ENCODE measurements at regions not wholly inside any gene's neighbourhood (a gene's known extent, or its start where the extent isn't known, plus 50 kb on each side); places are given as distances from the start of the nearest gene placed in this dataset.

GRCh38 chr15:57862761-57863160, 156.2 kb downstream of the POLR2M start:
- Mint-ChIP-seq H3K4me1 (peaks cover 5 to 12% of the 10 kb centered on the region in 2 donors), H3K36me3 (no peaks in the 10 kb centered on the region), H3K27ac (no peak overlapping the region), H3K4me3 (no peak overlapping the region), H3K9me3 (no peaks in the 10 kb centered on the region), H3K27me3 (ENCODE audit: low read depth in 2 of 2) (peaks cover 33 to 81% of the 10 kb centered on the region in 2 donors)
- no peak overlapping the region for H3K4me3 ChIP-seq (ENCODE audit: low read length)
- H3K9me3 ChIP-seq (ENCODE audit: control insufficient read depth, insufficient read depth, low read length): no peaks in the 10 kb centered on the region
- peaks cover 6% of the 10 kb centered on the region for H3K27me3 ChIP-seq (ENCODE audit: control insufficient read depth, insufficient read depth, low read length)
- H3K27ac ChIP-seq (ENCODE audit: low read length): no peak overlapping the region
- peaks cover 7% of the 10 kb centered on the region for H3K4me1 ChIP-seq (ENCODE audit: control insufficient read depth, insufficient read depth, low read length)
- DNase-seq: no peak
- TF ChIP-seq, protein P1, sequence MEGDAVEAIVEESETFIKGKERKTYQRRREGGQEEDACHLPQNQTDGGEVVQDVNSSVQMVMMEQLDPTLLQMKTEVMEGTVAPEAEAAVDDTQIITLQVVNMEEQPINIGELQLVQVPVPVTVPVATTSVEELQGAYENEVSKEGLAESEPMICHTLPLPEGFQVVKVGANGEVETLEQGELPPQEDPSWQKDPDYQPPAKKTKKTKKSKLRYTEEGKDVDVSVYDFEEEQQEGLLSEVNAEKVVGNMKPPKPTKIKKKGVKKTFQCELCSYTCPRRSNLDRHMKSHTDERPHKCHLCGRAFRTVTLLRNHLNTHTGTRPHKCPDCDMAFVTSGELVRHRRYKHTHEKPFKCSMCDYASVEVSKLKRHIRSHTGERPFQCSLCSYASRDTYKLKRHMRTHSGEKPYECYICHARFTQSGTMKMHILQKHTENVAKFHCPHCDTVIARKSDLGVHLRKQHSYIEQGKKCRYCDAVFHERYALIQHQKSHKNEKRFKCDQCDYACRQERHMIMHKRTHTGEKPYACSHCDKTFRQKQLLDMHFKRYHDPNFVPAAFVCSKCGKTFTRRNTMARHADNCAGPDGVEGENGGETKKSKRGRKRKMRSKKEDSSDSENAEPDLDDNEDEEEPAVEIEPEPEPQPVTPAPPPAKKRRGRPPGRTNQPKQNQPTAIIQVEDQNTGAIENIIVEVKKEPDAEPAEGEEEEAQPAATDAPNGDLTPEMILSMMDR (IDR thresholded peaks at IDR 0.05): no peak
- ATAC-seq: no peak
- H3K36me3 ChIP-seq (ENCODE audit: control insufficient read depth, insufficient read depth, low read length): no peaks in the 10 kb centered on the region
- intact Hi-C loops (cut with micrococcal nuclease): loop anchor here (10.0 kb wide), 1 partner anchor 298 kb away; no protein-coding TSS in a partner anchor
- WGBS (ENCODE audit: insufficient coverage): 97% methylated on average over 6 of the region's 6 CpGs

- Histone ChIP-seq H3K36me3 (ENCODE audit: control insufficient read depth, insufficient read depth, low read length) (no peaks in the 10 kb centered on the region), H3K27me3 (ENCODE audit: control insufficient read depth, insufficient read depth, low read length) (peaks cover 4% of the 10 kb centered on the region), H3K27ac (ENCODE audit: low read length) (no peak overlapping the region), H3K4me1 (ENCODE audit: control insufficient read depth, insufficient read depth, low read length) (peaks cover 16% of the 10 kb centered on the region), H3K9me3 (ENCODE audit: control insufficient read depth, insufficient read depth, low read length) (no peaks in the 10 kb centered on the region), H3K4me3 (ENCODE audit: low read length) (no peak overlapping the region)
- TF ChIP-seq, protein P1 (IDR thresholded peaks at IDR 0.05): no peak
- ATAC-seq: no peak
- intact Hi-C loops (cut with micrococcal nuclease): loop anchor here (5.0 to 10.0 kb wide), 2 partner anchors 197 to 300 kb away; no protein-coding TSS in a partner anchor
- WGBS (ENCODE audit: insufficient coverage): 78% methylated on average over 3 of the region's 3 CpGs
- no peak overlapping the region for H3K4me3 Mint-ChIP-seq
- no peak overlapping the region for H3K27ac Mint-ChIP-seq
- peaks cover 26 to 83% of the 10 kb centered on the region in 2 donors for H3K27me3 Mint-ChIP-seq (ENCODE audit: low read depth in 2 of 2)
- H3K9me3 Mint-ChIP-seq: no peaks in the 10 kb centered on the region
- no peak for DNase-seq
- H3K4me1 Mint-ChIP-seq: peaks cover 18 to 26% of the 10 kb centered on the region in 2 donors
- no peaks in the 10 kb centered on the region for H3K36me3 Mint-ChIP-seq
Observed at GRCh38 chr15:57865294-57865693, 158.8 kb downstream of the POLR2M start.

GRCh38 chr15:57866149-57866736, 159.7 kb downstream of the POLR2M start:
- intact Hi-C loops (cut with micrococcal nuclease): loop anchor here (5.0 to 10.0 kb wide), 2 partner anchors 196 to 301 kb away; no protein-coding TSS in a partner anchor
- Mint-ChIP-seq H3K27me3 (ENCODE audit: low read depth in 2 of 2) (peaks cover 23 to 83% of the 10 kb centered on the region in 2 donors), H3K4me3 (no peak overlapping the region), H3K27ac (no peak overlapping the region), H3K4me1 (peaks cover 18 to 26% of the 10 kb centered on the region in 2 donors), H3K36me3 (no peaks in the 10 kb centered on the region), H3K9me3 (no peaks in the 10 kb centered on the region)
- no peaks in the 10 kb centered on the region for H3K9me3 ChIP-seq (ENCODE audit: control insufficient read depth, insufficient read depth, low read length)
- peaks cover 16% of the 10 kb centered on the region for H3K4me1 ChIP-seq (ENCODE audit: control insufficient read depth, insufficient read depth, low read length)
- ATAC-seq (peak in 2 of 3 donors; percentile 47 to 53), DNase-seq (peak; percentile 23 to 55)
- no peak overlapping the region for H3K27ac ChIP-seq (ENCODE audit: low read length)
- WGBS (ENCODE audit: insufficient coverage): 17% methylated on average over 5 of the region's 7 CpGs
- H3K4me3 ChIP-seq (ENCODE audit: low read length): no peak overlapping the region
- TF ChIP-seq, protein P1 (IDR thresholded peaks at IDR 0.05): peak; percentile 70
- H3K36me3 ChIP-seq (ENCODE audit: control insufficient read depth, insufficient read depth, low read length): no peaks in the 10 kb centered on the region
- peaks cover 10% of the 10 kb centered on the region for H3K27me3 ChIP-seq (ENCODE audit: control insufficient read depth, insufficient read depth, low read length)
